Breast epithelium (tissue), 4 donors: ENCODE measurements at regions not wholly inside any gene's neighbourhood (a gene's known extent, or its start where the extent isn't known, plus 50 kb on each side); places are given as distances from the start of the nearest gene placed in this dataset.
"Not testable (repeated sequence)": the region's sequence is repeated elsewhere in the genome, so short reads cannot be mapped to it uniquely, and the experiment has no call there.

Source experiments
- DNase-seq, 2 donors: peaks; one replicate each; pipeline ENCODE4 v3.0.0-alpha.2; 2019; ENCODE audit warnings: low spot score in 2 of 2
- H3K27ac ChIP-seq, 2 donors: fragments of 200-600 bp; sonication (generic) in 1 of 2; one replicate each; pipeline ENCODE4 v1.5.1; 2016 to 2019; ENCODE audit warnings: mild to moderate bottlenecking in 1 of 2
- H3K27me3 ChIP-seq, 2 donors: fragments of 200-600 bp; sonication (generic) in 1 of 2; one replicate each; pipeline versions ENCODE4 v1.5.1 to v1.6.0; 2017 to 2019; ENCODE audit warnings: control low read depth in 1 of 2, mild to moderate bottlenecking in 1 of 2
- H3K36me3 ChIP-seq: fragments of 200-600 bp; one replicate; pipeline ENCODE4 v1.5.1; 2019
- H3K4me1 ChIP-seq, 2 donors: fragments of 200-600 bp; sonication (generic); one replicate each; pipeline ENCODE4 v1.5.1; 2016 to 2019; ENCODE audit warnings: control low read depth in 1 of 2
- H3K4me3 ChIP-seq, 3 donors: fragments of 200-600 bp; sonication (generic); 1 replicate in 2 of 3; 2 replicates in 1 of 3; pipeline ENCODE4 v1.5.1; 2016 to 2019; ENCODE audit warnings: mild to moderate bottlenecking in 3 of 3, moderate library complexity in 2 of 3
- H3K9me3 ChIP-seq, 2 donors: fragments of 200-600 bp; sonication (generic) in 1 of 2; one replicate each; pipeline ENCODE4 v1.5.1; 2016 to 2019; ENCODE audit warnings: control low read depth in 1 of 2
- CTCF ChIP-seq, 3 donors: fragments of 450-650 bp; IDR thresholded peaks; one replicate each; pipeline ENCODE4 v1.5.1; 2016 to 2017; ENCODE audit warnings: antibody characterized with exemption in 3 of 3, mild to moderate bottlenecking in 3 of 3, moderate library complexity in 3 of 3
- POLR2A ChIP-seq: fragments of 450-650 bp; IDR thresholded peaks from one replicate; pipeline ENCODE4 v1.6.1; 2016; ENCODE audit warnings: antibody characterized with exemption, mild to moderate bottlenecking, moderate library complexity
- POLR2AphosphoS5 ChIP-seq, 3 donors: sonication (generic); formaldehyde crosslinking; IDR thresholded peaks; one replicate each; pipeline ENCODE4 v1.6.1; 2017; ENCODE audit warnings: antibody characterized with exemption in 3 of 3
- intact Hi-C: fragments of 100-400 bp; cut with DNase I; formaldehyde crosslinking; loops from one replicate; pipeline ENCODE4 v1.15.1; 2023; ENCODE audit warnings: low total_unique reads

DNA sequence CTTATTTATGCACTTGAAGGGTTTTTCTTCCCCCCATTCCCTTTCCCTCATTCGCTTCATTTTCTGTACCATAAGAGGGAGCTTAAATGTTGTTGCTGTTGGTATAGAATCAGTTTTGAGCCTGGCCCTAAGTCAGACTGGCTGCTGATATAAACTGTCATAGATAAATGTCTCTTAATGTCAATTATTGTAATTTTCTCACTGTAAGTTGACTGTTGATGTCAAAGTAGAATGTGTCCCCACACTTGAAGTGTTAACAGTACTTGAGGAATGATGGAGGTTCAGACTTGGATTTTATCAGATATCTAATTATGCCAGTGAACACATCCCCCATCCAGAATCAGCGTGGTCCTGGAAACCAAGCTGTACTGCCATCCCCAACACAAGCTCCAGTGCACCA lies 87.8 kb downstream of the PRR15 start:
- no peak overlapping the region for H3K27ac ChIP-seq
- TF ChIP-seq POLR2A = no peak
- no peak for TF ChIP-seq CTCF (IDR thresholded peaks at IDR 0.05)
- TF ChIP-seq POLR2AphosphoS5 (IDR thresholded peaks at IDR 0.05) = no peak
- H3K4me1 ChIP-seq = no peaks in the 10 kb centered on the region
- intact Hi-C loops = no loop called here
- no peaks in the 10 kb centered on the region for H3K27me3 ChIP-seq
- no peaks in the 10 kb centered on the region for H3K9me3 ChIP-seq
- DNase-seq = no peak
- no peak overlapping the region for H3K4me3 ChIP-seq
- H3K36me3 ChIP-seq = no peaks in the 10 kb centered on the region

- H3K4me1 ChIP-seq = no peaks in the 10 kb centered on the region
- intact Hi-C loops = no loop called here
- no peak for DNase-seq
- H3K36me3 ChIP-seq = no peaks in the 10 kb centered on the region
- H3K4me3 ChIP-seq = no peak overlapping the region
- no peaks in the 10 kb centered on the region for H3K27me3 ChIP-seq
- no peaks in the 10 kb centered on the region for H3K9me3 ChIP-seq
- no peak overlapping the region for H3K27ac ChIP-seq
- TF ChIP-seq CTCF (IDR thresholded peaks at IDR 0.05) = no peak
- no peak for TF ChIP-seq POLR2A
- no peak for TF ChIP-seq POLR2AphosphoS5 (IDR thresholded peaks at IDR 0.05)
Measured at GRCh38 chr7:29652556-29652955, 88.9 kb downstream of the PRR15 start.

DNA sequence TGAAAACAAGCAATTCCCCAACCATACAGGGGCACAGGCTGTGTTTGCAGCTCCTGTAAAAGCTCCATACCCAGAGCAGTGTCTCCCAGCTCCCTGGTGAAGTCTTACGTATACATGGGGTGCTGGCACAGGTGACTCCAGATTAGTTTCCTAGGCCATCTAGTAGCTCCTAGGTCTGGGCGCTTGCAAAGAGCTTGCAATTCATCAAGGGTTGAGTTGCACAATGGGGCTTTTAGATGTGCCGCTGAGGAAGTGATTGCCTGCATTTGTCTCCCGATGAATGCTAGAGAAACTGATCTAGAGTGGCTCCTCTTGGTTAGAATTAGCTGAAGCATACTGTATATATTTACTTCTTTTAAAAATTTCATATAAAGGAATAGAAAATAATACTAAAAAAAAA lies 90.7 kb downstream of the PRR15 start:
- H3K27me3 ChIP-seq, DNase-seq, H3K4me1 ChIP-seq, H3K4me3 ChIP-seq, intact Hi-C loops, H3K9me3 ChIP-seq, H3K27ac ChIP-seq, H3K36me3 ChIP-seq: not testable (repeated sequence)

- Histone ChIP-seq H3K27me3 (no peaks in the 10 kb centered on the region), H3K9me3 (no peaks in the 10 kb centered on the region), H3K4me3 (no peak overlapping the region), H3K27ac (no peak overlapping the region), H3K36me3 (no peaks in the 10 kb centered on the region), H3K4me1 (no peaks in the 10 kb centered on the region)
- intact Hi-C loops = no loop called here
- no peak for DNase-seq
- no peak for TF ChIP-seq CTCF (IDR thresholded peaks at IDR 0.05)
- TF ChIP-seq POLR2AphosphoS5 (IDR thresholded peaks at IDR 0.05) = no peak
- no peak for TF ChIP-seq POLR2A
Measured at GRCh38 chr7:29657288-29657687, 93.7 kb downstream of the PRR15 start.

- TF ChIP-seq CTCF (IDR thresholded peaks at IDR 0.05) = no peak
- TF ChIP-seq POLR2A = no peak
- TF ChIP-seq POLR2AphosphoS5 (IDR thresholded peaks at IDR 0.05) = no peak
- Histone ChIP-seq H3K27ac (no peak overlapping the region), H3K4me1 (no peaks in the 10 kb centered on the region), H3K36me3 (no peaks in the 10 kb centered on the region), H3K9me3 (no peaks in the 10 kb centered on the region), H3K4me3 (no peak overlapping the region), H3K27me3 (no peaks in the 10 kb centered on the region)
- no peak for DNase-seq
- intact Hi-C loops = no loop called here
Measured at GRCh38 chr7:29657856-29658255, 94.2 kb downstream of the PRR15 start.

DNA sequence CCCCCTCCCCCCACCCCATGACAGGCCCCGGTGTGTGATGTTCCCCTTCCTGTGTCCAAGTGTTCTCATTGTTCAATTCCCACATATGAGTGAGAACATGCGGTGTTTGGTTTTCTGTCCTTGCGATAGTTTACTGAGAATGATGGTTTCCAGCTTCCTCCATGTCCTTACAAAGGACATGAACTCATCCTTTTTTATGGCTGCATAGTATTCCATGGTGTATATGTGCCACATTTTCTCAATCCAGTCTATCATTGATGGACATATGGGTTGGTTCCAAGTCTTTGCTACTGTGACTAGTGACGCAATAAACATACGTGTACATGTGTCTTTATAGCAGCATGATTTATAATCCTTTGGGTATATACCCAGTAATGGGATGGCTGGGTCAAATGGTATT lies 95.6 kb downstream of the PRR15 start:
- H3K27ac ChIP-seq, H3K36me3 ChIP-seq, intact Hi-C loops, H3K9me3 ChIP-seq, H3K27me3 ChIP-seq, DNase-seq, H3K4me3 ChIP-seq, H3K4me1 ChIP-seq: not testable (repeated sequence)

DNA sequence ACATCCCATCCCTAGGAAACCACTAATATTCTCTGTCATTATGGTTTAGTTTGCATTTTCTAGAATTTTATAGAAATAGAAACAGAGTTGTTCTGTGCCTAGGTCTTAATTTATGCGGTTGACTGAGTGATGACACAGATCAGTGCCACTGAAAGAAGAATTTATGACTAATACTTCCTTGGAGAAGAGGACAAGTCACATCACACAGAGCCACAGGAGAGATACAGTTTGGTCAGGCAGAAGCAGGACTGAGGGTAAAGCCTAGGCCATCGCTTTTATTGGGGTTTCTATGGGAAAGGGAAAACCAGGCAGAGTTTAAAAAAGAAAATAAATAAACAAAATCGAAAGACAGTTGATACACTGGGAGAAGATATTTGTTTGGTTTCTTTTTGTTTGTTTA lies 99.3 kb downstream of the PRR15 start:
- H3K4me1 ChIP-seq, intact Hi-C loops, DNase-seq, H3K27me3 ChIP-seq, H3K9me3 ChIP-seq, H3K4me3 ChIP-seq, H3K27ac ChIP-seq, H3K36me3 ChIP-seq: not testable (repeated sequence)

DNA sequence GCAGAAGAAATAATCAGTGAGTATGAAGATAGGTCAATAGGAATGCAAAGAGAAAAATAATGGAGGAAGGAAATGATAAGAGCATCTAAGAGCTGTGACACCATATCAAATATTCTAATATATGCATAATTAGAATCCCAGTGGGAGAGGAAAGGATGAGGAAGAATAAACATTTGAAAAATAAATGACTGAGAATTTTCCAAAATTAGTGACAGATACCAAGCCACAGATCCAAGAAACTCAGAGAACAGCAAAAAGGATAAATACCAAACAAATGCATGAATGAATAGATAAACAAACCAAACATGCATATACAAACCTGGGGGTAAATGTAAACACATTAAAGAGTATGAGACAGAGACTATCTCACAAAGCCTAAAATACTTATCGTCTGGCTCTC lies 101.4 kb downstream of the PRR15 start:
- H3K36me3 ChIP-seq, DNase-seq, H3K4me3 ChIP-seq, H3K27ac ChIP-seq, intact Hi-C loops, H3K9me3 ChIP-seq, H3K27me3 ChIP-seq, H3K4me1 ChIP-seq: not testable (repeated sequence)

GRCh38 chr7:29667096-29667669 lies 103.5 kb downstream of the PRR15 start:
- intact Hi-C loops, DNase-seq, H3K4me3 ChIP-seq, H3K27ac ChIP-seq, H3K9me3 ChIP-seq, H3K36me3 ChIP-seq, H3K4me1 ChIP-seq, H3K27me3 ChIP-seq: not testable (repeated sequence)

DNA sequence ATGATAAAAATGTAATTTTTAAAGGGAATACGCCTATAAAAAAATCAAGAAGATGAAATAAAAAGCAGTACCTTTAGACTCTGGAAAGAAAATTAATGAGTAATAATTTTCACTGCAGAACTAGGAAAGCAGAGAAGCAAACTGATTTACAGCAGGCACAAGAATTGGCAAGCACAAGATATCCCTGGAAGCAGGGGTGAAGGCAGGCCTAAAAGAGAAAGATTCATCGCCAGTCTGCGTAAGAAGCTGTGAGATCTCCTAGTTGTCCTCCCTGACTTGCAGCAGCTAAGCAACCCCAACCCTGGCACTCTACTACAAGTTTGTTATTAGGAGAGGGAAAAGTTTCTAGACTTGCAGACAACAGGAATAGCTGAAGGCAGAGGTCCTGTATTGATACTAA lies 107.7 kb downstream of the PRR15 start:
- not testable (repeated sequence) for H3K4me3 ChIP-seq

More for the DNA sequence above, 107.7 kb downstream of the PRR15 start:
- intact Hi-C loops, H3K27ac ChIP-seq, H3K9me3 ChIP-seq, H3K27me3 ChIP-seq, DNase-seq, H3K4me1 ChIP-seq, H3K36me3 ChIP-seq: not testable (repeated sequence)
